GM21360 (cell line): ENCODE measurements at regions not wholly inside any gene's neighbourhood (a gene's known extent, or its start where the extent isn't known, plus 50 kb on each side); places are given as distances from the start of the nearest gene placed in this dataset.

ENCODE experiments used
- ATAC-seq: cut with Tn5 transposase; IDR thresholded peaks from one replicate; pipeline ENCODE4 v1.9.1; 2021; ENCODE audit warnings: mild to moderate bottlenecking, moderate library complexity; ENCODE audit not compliant: unreplicated experiment

DNA sequence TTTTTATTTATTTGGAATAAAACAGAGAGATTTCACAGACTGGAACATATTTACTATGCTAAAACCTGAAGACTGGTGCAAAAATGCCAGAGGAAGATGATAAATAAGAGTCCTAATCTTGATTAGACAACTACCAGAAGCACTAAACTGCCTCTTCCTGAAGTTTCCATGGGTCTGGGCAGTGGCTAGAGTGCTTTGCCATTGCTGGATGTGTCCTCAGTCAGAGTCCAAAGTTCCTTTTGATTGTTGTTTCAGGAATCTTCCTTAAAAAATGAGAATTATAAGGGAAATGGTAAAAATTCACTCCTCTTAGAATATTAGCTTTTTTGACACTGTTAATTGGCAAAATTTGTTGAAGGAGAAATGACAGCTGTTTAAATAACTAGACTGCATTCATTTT is 86.3 kb upstream of the AHR start:
- ATAC-seq: no peak

DNA sequence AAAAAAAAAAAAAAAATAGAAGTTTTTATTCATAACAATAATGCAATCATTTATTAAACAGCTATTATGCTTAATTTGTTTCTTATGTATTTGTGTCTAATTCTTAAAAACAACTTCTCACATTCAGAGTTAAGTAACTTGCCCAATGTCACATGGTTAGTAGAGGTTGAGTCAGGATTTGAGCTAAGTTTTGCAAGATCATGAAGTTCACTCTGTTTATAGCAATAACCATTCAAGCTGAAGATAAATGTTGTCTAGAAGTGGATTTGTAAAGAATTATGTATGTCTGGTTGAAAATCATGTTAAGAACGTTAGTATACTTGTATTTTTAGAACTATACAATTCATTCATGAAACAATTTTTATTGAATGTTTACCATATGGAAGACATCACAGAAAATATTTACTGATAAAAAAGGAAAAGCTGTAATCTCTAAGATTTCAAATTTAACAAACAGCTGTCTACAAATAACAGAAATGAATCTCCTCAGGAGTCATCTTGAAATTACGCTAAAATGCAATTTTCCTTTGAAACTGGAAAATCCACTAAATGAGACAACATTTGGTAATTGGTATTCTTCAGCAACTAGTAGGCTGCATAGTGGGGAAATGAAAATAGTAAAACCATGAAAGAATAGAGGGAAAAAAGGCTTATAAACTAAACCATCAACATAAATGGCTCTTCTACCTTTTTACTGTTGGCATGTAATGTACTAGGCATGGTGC is 70.5 kb upstream of the AHR start:
- no peak for ATAC-seq

DNA sequence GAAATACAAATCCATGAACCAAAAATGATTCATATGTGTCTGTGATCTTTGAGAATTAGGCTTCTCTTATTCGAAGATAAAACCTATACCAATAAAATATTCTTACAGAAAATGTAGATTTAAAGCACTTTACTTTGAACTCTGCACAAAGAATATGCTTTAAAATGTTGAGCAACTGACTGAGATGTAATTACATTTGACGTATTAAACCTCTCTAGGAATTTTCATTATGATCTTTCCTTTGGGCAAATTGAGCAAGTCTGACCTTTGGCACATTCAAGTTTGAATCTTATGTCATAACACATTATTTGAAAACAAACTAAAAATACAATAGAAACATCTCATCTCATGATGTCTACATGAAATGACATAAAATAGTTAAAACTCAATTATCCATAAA is 69.2 kb upstream of the AHR start:
- ATAC-seq: no peak

DNA sequence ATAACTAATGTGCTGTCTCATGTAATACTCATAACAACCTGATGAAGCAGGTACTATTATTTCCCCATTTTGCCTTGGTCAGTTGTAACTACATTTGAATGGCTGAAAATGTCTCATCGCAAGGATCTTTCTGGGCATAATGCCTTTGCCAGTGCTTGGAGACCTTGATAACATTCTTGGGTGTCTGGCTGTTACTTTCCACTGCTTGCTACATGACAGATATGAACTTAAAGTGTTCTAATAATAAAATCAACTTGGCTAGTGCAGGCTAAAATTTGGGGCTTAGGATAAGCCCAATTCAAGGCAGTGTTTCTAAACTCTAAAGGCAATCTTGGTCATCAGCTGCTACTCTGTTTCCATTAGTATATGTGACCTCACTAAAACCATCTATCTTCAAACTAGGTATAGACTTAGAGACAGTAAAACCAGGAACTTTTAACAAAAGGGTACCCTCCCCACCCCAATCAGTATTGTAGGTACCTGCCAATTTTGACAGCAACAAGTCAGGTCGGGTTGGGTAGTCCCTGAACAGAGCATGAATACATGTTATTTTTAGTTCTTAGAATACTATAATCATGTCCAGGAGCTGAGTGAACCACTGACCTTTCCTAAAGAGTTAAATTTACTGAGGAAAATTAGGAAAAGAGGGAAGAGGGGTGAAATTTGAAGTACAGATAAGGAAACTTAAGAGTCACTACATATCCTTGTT is 68.2 kb upstream of the AHR start:
- no peak for ATAC-seq

DNA sequence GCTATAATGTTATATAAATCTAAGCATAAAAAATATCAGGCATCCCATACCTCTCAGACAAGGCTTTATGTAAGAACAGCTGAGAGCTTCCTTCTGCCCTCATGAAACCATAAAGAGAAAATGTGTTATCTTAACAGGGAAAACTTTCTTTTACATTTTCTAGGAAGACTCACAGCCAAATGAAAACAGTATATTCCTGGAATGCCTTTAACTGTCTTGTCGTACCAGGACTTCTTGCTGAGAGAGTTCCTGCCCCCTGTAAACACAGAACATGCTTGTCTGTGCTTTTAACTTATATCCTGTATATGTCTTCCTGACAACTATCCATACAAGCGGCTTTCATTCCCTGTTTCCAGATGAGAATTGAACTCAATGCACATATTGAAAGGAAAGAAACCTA is 64.8 kb upstream of the AHR start:
- no peak for ATAC-seq

DNA sequence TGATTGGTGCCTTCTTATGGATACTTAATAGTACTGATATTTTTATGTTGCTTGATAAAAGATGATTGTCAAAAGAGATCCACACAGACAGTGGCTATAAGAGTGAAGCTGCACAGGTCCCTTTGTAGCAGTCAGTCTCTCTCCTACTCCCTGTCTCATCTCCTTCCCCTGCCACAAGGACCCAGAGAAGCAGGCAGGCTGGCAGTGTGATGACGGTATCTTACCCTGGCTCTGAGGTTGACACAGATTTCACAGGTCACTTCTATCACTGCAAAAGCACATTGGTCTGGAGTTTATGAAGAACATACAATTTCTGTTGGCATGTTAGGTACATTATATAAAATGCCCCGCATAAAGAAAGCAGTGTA is 64.4 kb upstream of the AHR start:
- peak; percentile 40 for ATAC-seq

DNA sequence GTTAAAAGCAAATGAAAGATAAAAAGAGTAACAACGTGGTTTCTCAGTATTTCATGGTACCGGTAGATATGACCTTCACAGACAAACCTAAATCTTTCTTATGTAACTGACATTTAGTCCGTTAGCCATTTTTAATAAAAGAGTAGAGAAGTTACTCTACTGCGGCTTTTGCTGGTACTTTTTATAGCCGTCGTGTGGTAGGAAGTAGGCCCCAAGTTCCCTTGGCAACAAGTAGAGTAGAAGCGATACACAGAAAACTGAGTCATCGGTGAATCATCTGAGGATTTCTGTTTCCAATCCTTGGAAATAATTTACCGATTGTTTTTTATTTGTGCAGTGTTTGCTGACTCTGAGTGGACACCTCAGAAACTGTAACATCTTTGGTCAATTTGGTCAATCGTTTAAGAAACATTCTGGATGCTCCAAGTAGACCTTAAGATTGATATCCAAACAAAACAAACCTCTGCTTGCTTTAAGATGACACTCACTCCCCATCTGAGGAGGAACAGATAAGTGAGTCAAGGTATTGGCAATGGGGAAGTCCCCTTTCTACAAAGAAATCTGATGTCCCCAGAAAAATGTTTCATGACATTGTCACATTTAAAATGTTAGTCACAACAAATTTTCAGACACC is 63.9 kb upstream of the AHR start:
- peak; percentile 98 for ATAC-seq

DNA sequence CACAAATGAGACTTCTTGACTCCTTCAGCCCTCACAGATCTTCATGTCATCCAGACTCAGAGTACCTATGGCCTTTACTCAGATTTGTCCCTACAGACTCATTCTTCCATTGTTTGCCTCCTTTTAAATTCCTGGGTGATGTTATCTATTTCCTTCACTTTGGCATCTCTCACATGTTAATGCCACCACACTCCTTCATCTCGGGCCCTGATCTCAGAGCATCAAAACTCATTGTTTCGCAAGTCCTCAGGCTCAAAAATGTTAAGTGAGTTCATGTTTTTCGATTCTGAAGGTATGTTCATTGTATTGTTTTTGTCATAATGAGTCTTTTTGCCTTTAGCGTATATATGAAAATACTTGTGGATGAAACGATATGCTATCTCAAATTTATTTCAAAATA is 62.3 kb upstream of the AHR start:
- no peak for ATAC-seq

DNA sequence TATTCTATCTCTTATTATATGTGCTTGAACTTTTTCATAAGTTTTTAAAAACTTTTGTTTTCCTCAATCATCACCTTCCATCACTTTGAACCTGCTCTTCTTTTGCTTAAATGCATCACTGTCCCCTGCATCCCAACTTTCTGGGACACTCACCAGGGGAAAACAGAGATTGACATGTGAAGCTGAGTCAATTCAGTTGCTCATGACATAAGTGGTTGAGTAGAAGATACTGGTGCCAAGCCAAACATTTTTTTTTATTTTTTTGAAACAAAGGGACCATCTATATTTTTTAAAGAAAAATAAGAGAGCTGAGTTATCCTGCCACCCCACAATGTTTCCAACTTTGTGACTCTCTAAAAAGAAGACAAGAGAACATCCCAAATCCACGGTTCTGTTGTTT is 61.8 kb upstream of the AHR start:
- no peak for ATAC-seq

DNA sequence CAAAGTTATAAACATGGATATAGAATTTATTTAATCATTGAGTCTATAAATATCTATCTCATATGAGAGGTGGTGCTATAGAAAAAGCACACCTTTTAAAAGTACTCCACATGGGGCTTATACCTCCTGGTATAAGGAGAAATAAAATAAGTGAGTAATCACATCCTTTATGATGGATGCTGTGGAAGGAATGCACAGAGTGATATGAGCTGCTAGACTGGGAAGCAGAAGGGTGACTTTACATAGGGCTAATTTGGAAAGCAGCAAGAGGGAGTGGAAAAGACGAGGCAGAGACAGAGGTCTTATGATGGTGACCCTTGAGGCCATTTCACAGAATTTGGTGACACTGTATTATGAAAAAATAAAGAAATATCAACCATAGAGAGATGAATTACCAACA is 59.4 kb upstream of the AHR start:
- no peak for ATAC-seq

DNA sequence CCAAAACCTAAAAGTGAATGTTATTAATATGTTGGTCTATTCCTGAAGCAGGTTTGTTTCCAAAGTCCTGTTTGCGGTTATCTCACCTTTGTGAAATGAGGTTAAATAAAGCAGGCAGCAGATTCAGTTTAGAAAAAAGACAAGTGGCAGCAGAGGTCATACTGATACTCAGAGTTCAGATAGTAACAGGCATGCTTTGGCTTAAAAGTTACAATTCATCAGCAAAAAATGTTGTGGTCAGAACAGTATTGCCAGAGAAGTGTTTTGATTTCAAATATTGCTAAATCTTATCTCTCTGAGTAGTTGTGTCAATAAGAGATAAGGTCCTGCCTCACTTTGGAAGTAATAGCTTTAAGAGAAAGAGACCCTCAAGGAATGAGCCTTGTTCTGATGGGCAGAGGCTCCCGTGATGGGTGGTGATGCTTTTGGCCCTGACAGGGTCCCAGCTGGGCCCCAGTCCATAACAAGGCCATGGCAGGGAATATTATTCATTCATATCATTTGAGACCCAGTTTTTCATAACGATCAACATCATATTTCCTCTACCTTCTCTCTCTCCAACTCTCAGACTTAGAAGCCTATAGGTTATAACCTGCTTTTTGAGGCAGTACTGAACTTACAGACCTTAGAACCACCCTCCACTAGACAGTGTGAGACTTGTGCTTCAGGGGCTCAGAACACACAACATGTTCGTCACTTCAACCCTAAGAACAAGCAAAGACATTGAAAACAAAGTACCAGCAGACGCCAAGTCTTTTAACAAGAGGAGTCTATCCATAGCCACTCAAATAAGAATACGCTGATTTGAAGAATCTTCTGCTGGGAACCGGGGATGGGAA is 58.5 kb upstream of the AHR start:
- ATAC-seq: no peak

DNA sequence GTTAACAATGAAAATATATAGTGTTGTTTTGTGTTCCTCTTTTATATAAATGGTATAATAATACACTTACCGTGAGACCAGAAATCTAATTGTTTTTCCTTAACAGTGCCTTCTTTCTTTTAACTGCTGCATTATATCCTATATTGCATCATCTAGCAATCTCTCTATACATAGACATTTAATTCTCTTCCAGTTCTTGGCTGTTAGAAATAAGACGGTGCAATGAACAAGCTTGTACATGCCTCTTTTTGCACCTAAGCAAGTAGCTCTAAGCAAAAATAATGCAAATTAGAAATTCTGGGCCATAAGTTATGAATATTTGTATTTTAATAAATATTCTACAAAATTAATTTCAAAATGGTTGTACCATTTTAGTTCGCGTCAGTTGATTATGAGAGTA is 55.9 kb upstream of the AHR start:
- no peak for ATAC-seq

DNA sequence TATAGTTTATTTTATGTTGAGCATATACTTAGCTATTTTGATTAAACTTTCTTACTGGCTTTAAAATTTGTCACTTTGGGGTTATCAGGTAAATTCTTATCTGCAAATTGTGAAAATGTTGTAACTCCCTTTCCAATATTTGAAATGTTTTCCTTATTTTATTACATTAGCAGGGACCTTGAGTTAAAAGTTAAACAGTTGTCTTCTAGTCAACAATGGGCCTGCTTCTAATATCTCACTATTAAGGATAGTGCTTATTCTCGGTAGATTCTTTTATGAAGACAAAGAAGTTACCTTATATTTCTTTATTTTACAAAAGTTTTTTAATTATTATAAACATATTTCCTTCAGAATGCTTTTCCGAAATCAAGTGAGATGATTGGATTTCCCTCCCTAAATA is 53.7 kb upstream of the AHR start:
- no peak for ATAC-seq

DNA sequence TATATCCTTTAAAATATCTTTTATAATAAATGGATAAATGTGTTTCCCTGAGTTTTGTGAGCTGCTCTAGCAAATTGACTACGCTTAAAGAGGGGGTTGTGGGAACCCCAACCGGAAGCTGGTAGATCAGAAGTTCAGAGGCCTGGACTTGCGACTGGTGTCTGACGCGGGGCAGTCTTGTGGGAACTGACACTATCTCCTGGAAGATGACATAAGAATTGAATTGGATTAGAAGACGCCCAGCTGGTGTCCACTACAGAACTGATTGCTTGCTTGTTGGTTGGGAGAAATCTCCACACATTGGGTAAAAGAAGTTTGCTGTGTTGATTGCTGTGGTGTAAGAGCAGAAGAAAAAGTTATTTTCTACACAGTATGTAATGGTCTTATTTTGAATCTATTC is 51.1 kb upstream of the AHR start:
- ATAC-seq: no peak

DNA sequence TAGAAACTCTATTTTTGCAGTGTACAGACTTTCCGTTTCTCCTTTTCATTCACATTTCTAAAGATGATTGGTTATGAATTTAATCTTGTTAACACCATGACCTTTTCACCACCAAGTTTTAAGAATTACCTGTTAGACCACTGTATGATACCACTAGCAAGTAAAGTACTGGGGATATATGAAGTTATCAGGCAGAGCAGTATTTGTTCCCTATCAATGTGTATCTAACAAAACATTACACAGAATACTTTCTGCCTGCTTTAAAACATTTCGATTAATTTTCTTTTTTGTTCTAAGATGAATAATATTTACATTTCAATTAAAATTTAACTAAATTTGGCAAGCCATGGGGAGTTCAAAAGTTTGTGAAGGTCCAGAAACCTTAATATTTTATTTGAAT is 49.9 kb upstream of the AHR start:
- ATAC-seq: no peak
